ENCODE measurements at regions not wholly inside any gene's neighbourhood (a gene's known extent, or its start where the extent isn't known, plus 50 kb on each side); places are given as distances from the start of the nearest gene placed in this dataset.

GRCh38 chr2:3040066-3040428 is 337.6 kb downstream of the EIPR1 start:
- WGBS (ENCODE audit: low lambda C conversion rate, missing lambda C conversion rate): 85% methylated on average over 2 of the region's 2 CpGs
- no peak overlapping the region for H2AFZ ChIP-seq
- H3K4me3 ChIP-seq: no peak overlapping the region
- no peaks in the 10 kb centered on the region for H3K36me3 ChIP-seq (replicated peaks; ENCODE audit: insufficient read depth, low read depth)
- DNase-seq (ENCODE audit: low spot score): no peak
- no peaks in the 10 kb centered on the region for H3K79me2 ChIP-seq
- H3K27me3 ChIP-seq: no peaks in the 10 kb centered on the region
- H3K9me2 ChIP-seq (replicated peaks; ENCODE audit: insufficient read depth): no peaks in the 10 kb centered on the region
- no peak overlapping the region for H3K27ac ChIP-seq
- no peaks in the 10 kb centered on the region for H3K4me1 ChIP-seq (ENCODE audit: insufficient read depth)
- no peaks in the 10 kb centered on the region for H3K9me3 ChIP-seq (ENCODE audit: low read depth)
- TF ChIP-seq CTCF (IDR thresholded peaks at IDR 0.05; ENCODE audit: poor library complexity) (no peak), EZH2phosphoT487 (IDR thresholded peaks at IDR 0.05; ENCODE audit: low read depth, severe bottlenecking, unreplicated experiment) (no peak), EZH2 (IDR thresholded peaks at IDR 0.05; ENCODE audit: borderline replicate concordance) (no peak)
- no peak overlapping the region for H3K4me2 ChIP-seq
- H4K20me1 ChIP-seq (ENCODE audit: insufficient read depth, poor library complexity, severe bottlenecking): no peaks in the 10 kb centered on the region

GRCh38 chr2:3039188-3040065 is 338.2 kb downstream of the EIPR1 start:
- no peak for DNase-seq (ENCODE audit: low spot score)
- no peak overlapping the region for H3K27ac ChIP-seq
- H3K9me2 ChIP-seq (replicated peaks; ENCODE audit: insufficient read depth): no peaks in the 10 kb centered on the region
- H3K79me2 ChIP-seq: no peaks in the 10 kb centered on the region
- no peaks in the 10 kb centered on the region for H4K20me1 ChIP-seq (ENCODE audit: insufficient read depth, poor library complexity, severe bottlenecking)
- H3K27me3 ChIP-seq: no peaks in the 10 kb centered on the region
- H3K4me2 ChIP-seq: no peak overlapping the region
- H2AFZ ChIP-seq: no peak overlapping the region
- no peaks in the 10 kb centered on the region for H3K9me3 ChIP-seq (ENCODE audit: low read depth)
- H3K4me3 ChIP-seq: no peak overlapping the region
- TF ChIP-seq CTCF (IDR thresholded peaks at IDR 0.05; ENCODE audit: poor library complexity) (no peak), EZH2 (IDR thresholded peaks at IDR 0.05; ENCODE audit: borderline replicate concordance) (no peak), EZH2phosphoT487 (IDR thresholded peaks at IDR 0.05; ENCODE audit: low read depth, severe bottlenecking, unreplicated experiment) (no peak)
- WGBS (ENCODE audit: low lambda C conversion rate, missing lambda C conversion rate): 92% methylated on average over 16 of the region's 16 CpGs
- no peaks in the 10 kb centered on the region for H3K4me1 ChIP-seq (ENCODE audit: insufficient read depth)
- no peaks in the 10 kb centered on the region for H3K36me3 ChIP-seq (replicated peaks; ENCODE audit: insufficient read depth, low read depth)

GRCh38 chr2:3038636-3039035 is 339.0 kb downstream of the EIPR1 start:
- no peak overlapping the region for H3K27ac ChIP-seq
- H2AFZ ChIP-seq: no peak overlapping the region
- DNase-seq (ENCODE audit: low spot score): no peak
- TF ChIP-seq CTCF (IDR thresholded peaks at IDR 0.05; ENCODE audit: poor library complexity): no peak
- no peak for TF ChIP-seq EZH2phosphoT487 (IDR thresholded peaks at IDR 0.05; ENCODE audit: low read depth, severe bottlenecking, unreplicated experiment)
- no peak for TF ChIP-seq EZH2 (IDR thresholded peaks at IDR 0.05; ENCODE audit: borderline replicate concordance)
- no peaks in the 10 kb centered on the region for H3K27me3 ChIP-seq
- no peaks in the 10 kb centered on the region for H3K79me2 ChIP-seq
- no peak overlapping the region for H3K4me3 ChIP-seq
- no peaks in the 10 kb centered on the region for H4K20me1 ChIP-seq (ENCODE audit: insufficient read depth, poor library complexity, severe bottlenecking)
- WGBS (ENCODE audit: low lambda C conversion rate, missing lambda C conversion rate): 92% methylated on average over 12 of the region's 12 CpGs
- no peaks in the 10 kb centered on the region for H3K9me3 ChIP-seq (ENCODE audit: low read depth)
- no peaks in the 10 kb centered on the region for H3K36me3 ChIP-seq (replicated peaks; ENCODE audit: insufficient read depth, low read depth)
- H3K4me2 ChIP-seq: no peak overlapping the region
- no peaks in the 10 kb centered on the region for H3K4me1 ChIP-seq (ENCODE audit: insufficient read depth)
- no peaks in the 10 kb centered on the region for H3K9me2 ChIP-seq (replicated peaks; ENCODE audit: insufficient read depth)
